Endothelial cell of umbilical vein (primary cell): ENCODE measurements at regions not wholly inside any gene's neighbourhood (a gene's known extent, or its start where the extent isn't known, plus 50 kb on each side); places are given as distances from the start of the nearest gene placed in this dataset.
A peak's percentile ranks its signal among the peaks of the same experiment; 100 is the strongest.

ENCODE experiments used
- BruUV-seq: library from RNA; stranded (reverse); fragments of 400-500 nt; replicated peaks from 2 replicates; lab custom pipeline; 2021; lab: Mats Ljungman, UMichigan
- CTCF ChIA-PET: fragments of 300-600, 350-600 bp; sonication (Branson Sonifier 250); formaldehyde crosslinking; loops from one replicate; lab custom pipeline; 2021; ENCODE audit warnings: antibody characterized with exemption, inconsistent platforms; lab: Charles Lee
- POLR2A ChIA-PET: fragments of 300-600, 350-600 bp; sonication (Branson Sonifier 250); formaldehyde crosslinking; loops from one replicate; lab custom pipeline; 2021; ENCODE audit warnings: antibody characterized with exemption, inconsistent platforms; lab: Charles Lee
- DNase-seq: peaks from one replicate; pipeline ENCODE4 v3.0.0-alpha.2; 2011; ENCODE audit warnings: low read depth, low spot score
- FAIRE-seq: peaks from 2 replicates; lab custom pipeline; 2011; peaks lifted over from hg19 to GRCh38; lab: Jason Lieb, UNC
- H2AFZ ChIP-seq: 2 replicates; pipeline ENCODE4 v1.6.0; 2012; ENCODE audit warnings: low read depth, low read length, control low read depth, inconsistent platforms
- H3K27ac ChIP-seq: 2 replicates; pipeline ENCODE4 v1.5.1; 2011; ENCODE audit warnings: low read depth, mild to moderate bottlenecking, control low read depth, low read length, moderate library complexity; ENCODE audit not compliant: insufficient read depth
- H3K27me3 ChIP-seq, 2 experiments: 2 replicates each; pipeline versions ENCODE4 v1.6.0 to v1.6.1; 2011; ENCODE audit warnings: low read length in 2 of 2, mixed read lengths in 1 of 2; ENCODE audit not compliant: control insufficient read depth in 2 of 2, insufficient read depth in 2 of 2
- H3K36me3 ChIP-seq, 2 experiments: 2 replicates in 1 of 2; 3 replicates in 1 of 2; pipeline ENCODE4 v1.5.1; 2011; ENCODE audit warnings: low read length in 2 of 2, mild to moderate bottlenecking in 1 of 2, moderate library complexity in 1 of 2; ENCODE audit not compliant: control insufficient read depth in 2 of 2, insufficient read depth in 2 of 2; ENCODE audit errors: extremely low read depth in 1 of 2
- H3K4me1 ChIP-seq: 3 replicates; pipeline ENCODE4 v1.5.1; 2011; ENCODE audit warnings: mild to moderate bottlenecking, low read length; ENCODE audit not compliant: control insufficient read depth, insufficient read depth; ENCODE audit errors: extremely low read depth
- H3K4me2 ChIP-seq: 2 replicates; pipeline ENCODE4 v1.6.1; 2011; ENCODE audit warnings: low read length, control low read depth, mixed read lengths; ENCODE audit not compliant: insufficient read depth
- H3K4me3 ChIP-seq, 3 experiments: fragments of 200-600 bp in 1 of 3; sonication (generic), shearing (Covaris generic) in 1 of 3; replicated peaks in 1 of 3; 2 replicates each; pipeline ENCODE4 v1.5.1; 2011 to 2016; ENCODE audit warnings: control low read depth in 3 of 3, low read length in 3 of 3, mild to moderate bottlenecking in 2 of 3, inconsistent platforms in 1 of 3, low read depth in 1 of 3, moderate library complexity in 1 of 3; ENCODE audit not compliant: insufficient read depth in 1 of 3
- H3K79me2 ChIP-seq: 2 replicates; pipeline ENCODE4 v1.6.0; 2012; ENCODE audit warnings: low read length, inconsistent platforms; ENCODE audit not compliant: control insufficient read depth, insufficient read depth
- H3K9ac ChIP-seq: replicated peaks from 2 replicates; pipeline ENCODE3; 2011; ENCODE audit warnings: low read length, control low read depth; ENCODE audit not compliant: insufficient read depth; ENCODE audit errors: extremely low read depth
- H3K9me1 ChIP-seq: replicated peaks from 3 replicates; pipeline ENCODE4 v1.6.0; 2011; ENCODE audit warnings: mild to moderate bottlenecking, low read length; ENCODE audit not compliant: control insufficient read depth, insufficient read depth; ENCODE audit errors: extremely low read depth
- H3K9me3 ChIP-seq: replicated peaks from 2 replicates; pipeline ENCODE4 v1.5.1; 2012; ENCODE audit warnings: low read length, inconsistent platforms; ENCODE audit not compliant: control insufficient read depth, insufficient read depth
- H4K20me1 ChIP-seq: replicated peaks from 2 replicates; pipeline ENCODE3; 2011; ENCODE audit warnings: mild to moderate bottlenecking, low read length; ENCODE audit not compliant: control insufficient read depth, insufficient read depth; ENCODE audit errors: extremely low read depth
- EZH2 ChIP-seq: IDR thresholded peaks from 2 replicates; pipeline ENCODE4 v1.6.1; 2012; ENCODE audit warnings: borderline replicate concordance, low read depth, mild to moderate bottlenecking, moderate library complexity, low read length, inconsistent platforms; ENCODE audit not compliant: severe bottlenecking
- FOS ChIP-seq: IDR thresholded peaks from 2 replicates; pipeline ENCODE4 v1.6.1; 2011; ENCODE audit warnings: mild to moderate bottlenecking, low read length, moderate library complexity, borderline replicate concordance; ENCODE audit not compliant: insufficient read depth
- GATA2 ChIP-seq: IDR thresholded peaks from 2 replicates; pipeline ENCODE4 v1.7.0; 2011; ENCODE audit warnings: low read depth, mild to moderate bottlenecking, moderate library complexity, mixed read lengths, low read length; ENCODE audit not compliant: insufficient read length, insufficient read depth
- JUN ChIP-seq: IDR thresholded peaks from 2 replicates; pipeline ENCODE4 v1.6.1; 2011; ENCODE audit warnings: borderline replicate concordance, low read depth; ENCODE audit not compliant: insufficient read length, insufficient read depth
- POLR2A ChIP-seq: IDR thresholded peaks from 2 replicates; pipeline ENCODE4 v1.6.1; 2012; ENCODE audit warnings: low read depth, mild to moderate bottlenecking, control low read depth, low read length
- POLR2AphosphoS5 ChIP-seq: IDR thresholded peaks from 2 replicates; pipeline ENCODE4 v1.6.1; 2012; ENCODE audit warnings: low read depth, mild to moderate bottlenecking, control low read depth, low read length, moderate library complexity; ENCODE audit not compliant: insufficient read depth
- dilution Hi-C: fragments of 300-500 bp; cut with MboI; formaldehyde crosslinking; loops from one replicate; pipeline ENCODE4 v1.15.0; 2019; ENCODE audit warnings: low sequenced_read_pairs; ENCODE audit not compliant: extremely low pct_ligation_motif_present
- intact Hi-C: fragments of 100-400 bp; cut with micrococcal nuclease; formaldehyde crosslinking; loops from one replicate; pipeline ENCODE4 v1.10.0; 2022
- TF ChIP-seq, protein P1 (sequence below): IDR thresholded peaks from 2 replicates; pipeline ENCODE4 v1.6.1; 2011; ENCODE audit not compliant: insufficient read depth, insufficient read length
- TF ChIP-seq, protein P2 (sequence below), 2 donors: IDR thresholded peaks; 1 replicate in 1 of 2; 2 replicates in 1 of 2; pipeline ENCODE4 v1.5.1; 2011; ENCODE audit warnings: low read length in 2 of 2, mild to moderate bottlenecking in 2 of 2, moderate library complexity in 2 of 2, control low read depth in 1 of 2, inconsistent platforms in 1 of 2, low read depth in 1 of 2; ENCODE audit not compliant: insufficient read depth in 1 of 2; ENCODE audit errors: extremely low read depth in 1 of 2

GRCh38 chr7:17185690-17186070 is 112.8 kb upstream of the AHR start:
- Histone ChIP-seq H2AFZ (peak overlapping the region; percentile 17), H3K9me1 (no peaks in the 10 kb centered on the region), H3K4me1 (peaks cover 11% of the 10 kb centered on the region), H3K36me3 (no peaks in the 10 kb centered on the region), H3K4me2 (no peak overlapping the region), H4K20me1 (no peaks in the 10 kb centered on the region), H3K79me2 (no peaks in the 10 kb centered on the region), H3K27me3 (no peaks in the 10 kb centered on the region), H3K9me3 (no peaks in the 10 kb centered on the region), H3K4me3 (no peak overlapping the region), H3K27ac (no peak overlapping the region), H3K9ac (no peak overlapping the region)
- FAIRE-seq (no peak), DNase-seq (peak; percentile 45)
- dilution Hi-C loops (no loop called here), intact Hi-C loops (no loop called here)
- TF ChIP-seq GATA2, result no peak
- ChIA-PET CTCF (no interaction called here), POLR2A (no interaction called here)
- no TSS peak for BruUV-seq

DNA sequence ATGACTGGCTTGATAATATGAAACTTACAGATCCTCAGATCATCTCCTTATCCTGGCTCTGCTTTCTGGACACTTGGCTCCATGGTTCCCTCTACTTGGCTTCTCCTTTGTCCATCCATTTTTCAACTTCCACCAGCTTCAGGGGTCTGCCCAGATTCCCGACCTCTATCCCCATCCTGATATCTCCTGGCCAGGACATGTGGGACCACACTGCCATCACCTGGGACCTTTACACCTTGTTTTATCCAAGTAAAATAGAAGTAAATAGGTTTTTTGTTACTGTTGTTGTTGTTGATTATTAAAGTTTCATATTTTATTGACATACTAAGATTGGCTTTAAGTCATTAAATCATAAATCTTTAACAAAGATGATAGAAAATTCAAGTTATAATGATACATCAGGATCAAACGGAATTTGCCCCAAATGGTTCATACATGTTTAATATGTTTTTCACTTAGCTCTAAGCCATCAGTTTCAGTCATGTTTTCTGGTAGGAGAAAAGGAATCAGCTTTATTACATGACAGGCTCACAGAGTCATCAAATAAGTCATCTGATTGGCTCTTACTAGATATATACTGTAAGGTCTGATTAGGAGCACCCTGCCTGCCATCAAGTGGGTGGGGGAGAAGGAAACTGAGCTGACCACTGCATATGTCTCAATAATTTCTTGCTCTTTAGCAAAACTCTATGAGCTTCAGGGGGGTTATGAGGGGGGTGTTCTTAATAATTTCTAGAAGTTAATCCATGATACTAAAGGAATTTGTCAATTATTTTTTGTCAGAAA is 111.5 kb upstream of the AHR start:
- no peak overlapping the region for H3K4me2 ChIP-seq
- dilution Hi-C loops, result no loop called here

More for the DNA sequence above, 111.5 kb upstream of the AHR start:
- Histone ChIP-seq H3K4me3 (no peak overlapping the region), H3K9ac (no peak overlapping the region), H3K9me1 (no peaks in the 10 kb centered on the region), H2AFZ (no peak overlapping the region), H3K79me2 (no peaks in the 10 kb centered on the region), H3K27me3 (no peaks in the 10 kb centered on the region), H3K9me3 (no peaks in the 10 kb centered on the region), H3K4me1 (peaks cover 11% of the 10 kb centered on the region), H3K36me3 (no peaks in the 10 kb centered on the region), H4K20me1 (no peaks in the 10 kb centered on the region), H3K27ac (no peak overlapping the region)
- ChIA-PET POLR2A (interaction anchor here (0.6 kb wide), 1 partner anchor 62 kb away, joined by 3 read pairs; no protein-coding TSS in a partner anchor), CTCF (interaction anchor here (0.9 kb wide), 1 partner anchor 451 kb away, joined by 4 read pairs; no protein-coding TSS in a partner anchor)
- no peak for DNase-seq
- intact Hi-C loops, result no loop called here
- no peak for TF ChIP-seq POLR2A
- no peak for TF ChIP-seq FOS
- no peak for TF ChIP-seq GATA2
- no peak for TF ChIP-seq EZH2
- no peak for TF ChIP-seq POLR2AphosphoS5
- TF ChIP-seq, protein P1, sequence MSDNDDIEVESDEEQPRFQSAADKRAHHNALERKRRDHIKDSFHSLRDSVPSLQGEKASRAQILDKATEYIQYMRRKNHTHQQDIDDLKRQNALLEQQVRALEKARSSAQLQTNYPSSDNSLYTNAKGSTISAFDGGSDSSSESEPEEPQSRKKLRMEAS, result no peak
- TF ChIP-seq, protein P2, sequence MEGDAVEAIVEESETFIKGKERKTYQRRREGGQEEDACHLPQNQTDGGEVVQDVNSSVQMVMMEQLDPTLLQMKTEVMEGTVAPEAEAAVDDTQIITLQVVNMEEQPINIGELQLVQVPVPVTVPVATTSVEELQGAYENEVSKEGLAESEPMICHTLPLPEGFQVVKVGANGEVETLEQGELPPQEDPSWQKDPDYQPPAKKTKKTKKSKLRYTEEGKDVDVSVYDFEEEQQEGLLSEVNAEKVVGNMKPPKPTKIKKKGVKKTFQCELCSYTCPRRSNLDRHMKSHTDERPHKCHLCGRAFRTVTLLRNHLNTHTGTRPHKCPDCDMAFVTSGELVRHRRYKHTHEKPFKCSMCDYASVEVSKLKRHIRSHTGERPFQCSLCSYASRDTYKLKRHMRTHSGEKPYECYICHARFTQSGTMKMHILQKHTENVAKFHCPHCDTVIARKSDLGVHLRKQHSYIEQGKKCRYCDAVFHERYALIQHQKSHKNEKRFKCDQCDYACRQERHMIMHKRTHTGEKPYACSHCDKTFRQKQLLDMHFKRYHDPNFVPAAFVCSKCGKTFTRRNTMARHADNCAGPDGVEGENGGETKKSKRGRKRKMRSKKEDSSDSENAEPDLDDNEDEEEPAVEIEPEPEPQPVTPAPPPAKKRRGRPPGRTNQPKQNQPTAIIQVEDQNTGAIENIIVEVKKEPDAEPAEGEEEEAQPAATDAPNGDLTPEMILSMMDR (IDR thresholded peaks at IDR 0.05; ENCODE audit: extremely low read depth in 1 of 2, insufficient read depth in 1 of 2, low read depth in 1 of 2, low read length in 2 of 2), result no peak
- no peak for TF ChIP-seq JUN
- FAIRE-seq, result no peak
- BruUV-seq, result no TSS peak
